ENCODE measurements at regions not wholly inside any gene's neighbourhood (a gene's known extent, or its start where the extent isn't known, plus 50 kb on each side); places are given as distances from the start of the nearest gene placed in this dataset.

DNA sequence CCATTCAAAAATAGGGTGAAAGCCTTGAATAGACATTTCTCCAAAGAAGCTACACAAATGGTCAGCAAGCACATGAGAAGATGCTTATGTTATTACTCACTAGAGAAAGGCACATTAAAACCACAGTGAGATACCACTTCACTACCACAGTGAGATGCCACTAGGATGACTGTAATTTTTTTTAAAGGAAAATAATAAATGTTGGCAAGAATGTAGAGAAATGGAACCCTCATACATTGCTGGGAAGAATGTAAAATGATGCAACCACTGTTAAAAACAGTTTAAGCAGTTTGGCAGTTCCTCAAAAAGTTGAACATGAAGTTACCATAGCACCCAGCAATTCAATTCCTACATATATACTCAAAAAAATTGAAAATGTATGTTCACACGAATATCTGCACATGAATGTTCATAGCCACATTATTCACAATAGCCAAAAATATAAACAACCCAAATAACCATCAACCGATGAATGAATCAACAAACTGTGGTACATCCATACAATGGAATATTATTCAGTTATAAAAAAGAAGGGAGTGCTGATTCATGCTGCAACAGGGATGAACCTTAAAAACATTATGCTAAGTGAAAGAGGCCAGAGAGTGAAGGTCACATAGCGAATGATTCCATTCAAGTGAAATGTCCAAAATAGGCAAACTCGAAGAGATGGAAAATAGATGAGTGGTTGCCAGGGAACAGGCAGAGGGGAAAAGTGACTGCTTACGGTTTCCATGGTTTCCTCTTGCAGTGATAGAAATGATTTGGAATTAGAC lies 156.2 kb upstream of the NDUFV2 start:
- TF ChIP-seq, protein P1, sequence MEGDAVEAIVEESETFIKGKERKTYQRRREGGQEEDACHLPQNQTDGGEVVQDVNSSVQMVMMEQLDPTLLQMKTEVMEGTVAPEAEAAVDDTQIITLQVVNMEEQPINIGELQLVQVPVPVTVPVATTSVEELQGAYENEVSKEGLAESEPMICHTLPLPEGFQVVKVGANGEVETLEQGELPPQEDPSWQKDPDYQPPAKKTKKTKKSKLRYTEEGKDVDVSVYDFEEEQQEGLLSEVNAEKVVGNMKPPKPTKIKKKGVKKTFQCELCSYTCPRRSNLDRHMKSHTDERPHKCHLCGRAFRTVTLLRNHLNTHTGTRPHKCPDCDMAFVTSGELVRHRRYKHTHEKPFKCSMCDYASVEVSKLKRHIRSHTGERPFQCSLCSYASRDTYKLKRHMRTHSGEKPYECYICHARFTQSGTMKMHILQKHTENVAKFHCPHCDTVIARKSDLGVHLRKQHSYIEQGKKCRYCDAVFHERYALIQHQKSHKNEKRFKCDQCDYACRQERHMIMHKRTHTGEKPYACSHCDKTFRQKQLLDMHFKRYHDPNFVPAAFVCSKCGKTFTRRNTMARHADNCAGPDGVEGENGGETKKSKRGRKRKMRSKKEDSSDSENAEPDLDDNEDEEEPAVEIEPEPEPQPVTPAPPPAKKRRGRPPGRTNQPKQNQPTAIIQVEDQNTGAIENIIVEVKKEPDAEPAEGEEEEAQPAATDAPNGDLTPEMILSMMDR (optimal IDR thresholded peaks at IDR 0.05 in 1 of 3, IDR thresholded peaks at IDR 0.05 in 1 of 3, conservative IDR thresholded peaks at IDR 0.05 in 1 of 3; ENCODE audit: extremely low read depth in 1 of 3, insufficient read depth in 2 of 3, low read length in 3 of 3): no peak
- TF ChIP-seq EZH2 (IDR thresholded peaks at IDR 0.05; ENCODE audit: low read length): no peak
